ENCODE measurements at regions not wholly inside any gene's neighbourhood (a gene's known extent, or its start where the extent isn't known, plus 50 kb on each side); places are given as distances from the start of the nearest gene placed in this dataset.

- Histone ChIP-seq H3K36me3 (ENCODE audit: control insufficient read depth, insufficient read depth, low read length) (no peaks in the 10 kb centered on the region), H3K27me3 (ENCODE audit: control insufficient read depth in 2 of 2, insufficient read depth in 2 of 2, low read length in 2 of 2) (no peaks in the 10 kb centered on the region), H3K27ac (ENCODE audit: extremely low read depth, low read depth, low read length) (no peak overlapping the region), H4K20me1 (replicated peaks; ENCODE audit: control insufficient read depth, insufficient read depth, low read length) (no peaks in the 10 kb centered on the region), H3K79me2 (ENCODE audit: control insufficient read depth, insufficient read depth, low read length) (no peaks in the 10 kb centered on the region), H3K4me3 (no peak overlapping the region), H3K9me3 (replicated peaks; ENCODE audit: control insufficient read depth, insufficient read depth, low read depth, low read length) (no peaks in the 10 kb centered on the region), H2AFZ (ENCODE audit: low read depth, low read length) (no peak overlapping the region), H3K4me2 (ENCODE audit: insufficient read depth, low read length) (no peak overlapping the region), H3K9ac (ENCODE audit: insufficient read depth in 1 of 2, low read depth in 2 of 2, low read length in 2 of 2) (no peak overlapping the region), H3K4me1 (replicated peaks in 1 of 2; ENCODE audit: control insufficient read depth in 2 of 2, insufficient read depth in 2 of 2, low read length in 2 of 2) (no peaks in the 10 kb centered on the region), H3K9me1 (ENCODE audit: control insufficient read depth, insufficient read depth, low read length) (no peaks in the 10 kb centered on the region)
- DNase-seq (ENCODE audit: extremely low read depth in 1 of 4, low spot score in 3 of 4) (no peak), ATAC-seq (no peak), FAIRE-seq (no peak)
- ChIA-PET CTCF (ENCODE audit: low intra/inter-chr PET ratio) (no interaction called here), POLR2A (no interaction called here)
- in situ Hi-C loops (cut with MboI) (no loop called here), intact Hi-C loops (cut with micrococcal nuclease) (no loop called here)
- no TSS peak for BruUV-seq (replicated peaks)
- 0% methylated on average over 2 of the region's 2 CpGs for WGBS (ENCODE audit: insufficient coverage, low coverage, missing lambda C conversion rate)
- TF ChIP-seq THRB (CRISPR knock-in tag; conservative IDR thresholded peaks at IDR 0.05): no peak
- TF ChIP-seq BCOR (IDR thresholded peaks at IDR 0.05): no peak
- no peak for TF ChIP-seq NUFIP1 (IDR thresholded peaks at IDR 0.05; ENCODE audit: partially characterized antibody)
- no peak for TF ChIP-seq STAT5B (CRISPR knock-in tag; IDR thresholded peaks at IDR 0.05)
- TF ChIP-seq MAFF (IDR thresholded peaks at IDR 0.05; ENCODE audit: low read length): no peak
- TF ChIP-seq JUN (IDR thresholded peaks at IDR 0.05; ENCODE audit: borderline replicate concordance, low read depth, low read length): no peak
- no peak for TF ChIP-seq JUN (CRISPR knock-in tag; IDR thresholded peaks at IDR 0.05; ENCODE audit: borderline replicate concordance)
- TF ChIP-seq SAP30 (IDR thresholded peaks at IDR 0.05; ENCODE audit: borderline replicate concordance, insufficient read depth, low read depth, low read length, poor library complexity, severe bottlenecking): no peak
- TF ChIP-seq ETV6 (IDR thresholded peaks at IDR 0.05; ENCODE audit: borderline replicate concordance in 1 of 2, low read depth in 2 of 2, low read length in 1 of 2): no peak
- no peak for TF ChIP-seq ETV6 (CRISPR knock-in tag; IDR thresholded peaks at IDR 0.05; ENCODE audit: borderline replicate concordance)
- TF ChIP-seq ZNF431 (CRISPR knock-in tag; IDR thresholded peaks at IDR 0.05): no peak
- TF ChIP-seq ZNF316 (IDR thresholded peaks at IDR 0.05): no peak
- TF ChIP-seq KLF16 (IDR thresholded peaks at IDR 0.05): no peak
- TF ChIP-seq ZNF79 (CRISPR knock-in tag; IDR thresholded peaks at IDR 0.05; ENCODE audit: low read depth): no peak
- no peak for TF ChIP-seq HINFP (tag; conservative IDR thresholded peaks at IDR 0.05; ENCODE audit: low read depth)
- TF ChIP-seq NEUROD1 (IDR thresholded peaks at IDR 0.05; ENCODE audit: borderline replicate concordance, low read depth, low read length, partially characterized antibody): no peak
- no peak for TF ChIP-seq DMBX1 (CRISPR knock-in tag; IDR thresholded peaks at IDR 0.05; ENCODE audit: borderline replicate concordance)
These were observed 911.5 kb upstream of the GBE1 start for GRCh38 chr3:82672966-82673365.
